PC-3 (cell line): ENCODE measurements at regions not wholly inside any gene's neighbourhood (a gene's known extent, or its start where the extent isn't known, plus 50 kb on each side); places are given as distances from the start of the nearest gene placed in this dataset.

ENCODE experiments used
- ATAC-seq: fragments of 200-7000 bp; cut with Tn5 transposase; 2 replicates; pipeline ENCODE4 v1.9.1; 2020; ENCODE audit warnings: mild to moderate bottlenecking, moderate library complexity
- BruUV-seq: library from RNA; stranded (reverse); fragments of 400-500 nt; replicated peaks from 2 replicates; lab custom pipeline; 2021; lab: Mats Ljungman, UMichigan
- CTCF ChIA-PET: fragments of 300-600 bp; sonication (Branson Sonifier 250); formaldehyde crosslinking; loops from one replicate; lab custom pipeline; 2022; ENCODE audit warnings: antibody characterized with exemption; lab: Charles Lee
- POLR2A ChIA-PET: fragments of 300-600 bp; sonication (Branson Sonifier 250); formaldehyde crosslinking; loops from one replicate; lab custom pipeline; 2022; ENCODE audit warnings: antibody characterized with exemption; ENCODE audit not compliant: unreplicated experiment; lab: Charles Lee
- DNase-seq: peaks from one replicate; pipeline ENCODE4 v3.0.0-alpha.2; 2015
- H2AFZ ChIP-seq: fragments of 300-600 bp; sonication (generic); 2 replicates; pipeline ENCODE4 v1.6.0; 2016; ENCODE audit warnings: antibody characterized with exemption, low read length
- H3F3A ChIP-seq: fragments of 300-600 bp; sonication (generic); one replicate; pipeline ENCODE4 v1.6.0; 2017; ENCODE audit warnings: antibody characterized with exemption, low read length, control low read depth, mild to moderate bottlenecking; ENCODE audit not compliant: unreplicated experiment
- H3K27ac ChIP-seq: fragments of 300-600 bp; sonication (generic); 2 replicates; pipeline ENCODE4 v1.5.1; 2016; ENCODE audit warnings: mild to moderate bottlenecking, low read length
- H3K27me3 ChIP-seq: fragments of 300-600 bp; sonication (generic); 2 replicates; pipeline ENCODE4 v1.6.1; 2016; ENCODE audit warnings: low read length, mixed read lengths
- H3K36me3 ChIP-seq: fragments of 300-600 bp; sonication (generic); 2 replicates; pipeline ENCODE4 v1.6.1; 2016; ENCODE audit warnings: low read depth, mixed run types, low read length, mixed read lengths
- H3K4me1 ChIP-seq: fragments of 300-600 bp; sonication (generic); 2 replicates; pipeline ENCODE4 v1.5.1; 2016; ENCODE audit warnings: low read length; ENCODE audit not compliant: insufficient read depth
- H3K4me2 ChIP-seq: fragments of 300-600 bp; sonication (generic); 2 replicates; pipeline ENCODE4 v1.6.0; 2016; ENCODE audit warnings: low read length
- H3K4me3 ChIP-seq: fragments of 300-600 bp; sonication (generic); 2 replicates; pipeline ENCODE4 v1.5.1; 2016; ENCODE audit warnings: mild to moderate bottlenecking, low read length, mixed read lengths
- H3K79me2 ChIP-seq: fragments of 300-600 bp; sonication (generic); 2 replicates; pipeline ENCODE4 v1.6.1; 2017; ENCODE audit warnings: low read length, mixed read lengths
- H3K9ac ChIP-seq: fragments of 300-600 bp; sonication (generic); 2 replicates; pipeline ENCODE4 v1.6.0; 2016; ENCODE audit warnings: mild to moderate bottlenecking, low read length
- H3K9me2 ChIP-seq: fragments of 300-600 bp; sonication (generic); replicated peaks from 2 replicates; pipeline ENCODE4 v1.6.1; 2016; ENCODE audit warnings: mixed run types, low read length, mixed read lengths
- H3K9me3 ChIP-seq: fragments of 300-600 bp; sonication (generic); 2 replicates; pipeline ENCODE4 v1.6.1; 2016; ENCODE audit warnings: low read length, mixed read lengths
- H4K20me1 ChIP-seq: fragments of 300-600 bp; sonication (generic); 2 replicates; pipeline ENCODE4 v1.6.1; 2016; ENCODE audit warnings: low read length, mixed read lengths
- CTCF ChIP-seq: fragments of 300-600 bp; sonication (generic); conservative IDR thresholded peaks from 2 replicates; pipeline ENCODE4 v1.5.1; 2017; ENCODE audit warnings: antibody characterized with exemption, low read depth, mild to moderate bottlenecking, low read length
- EZH2 ChIP-seq: fragments of 300-600 bp; sonication (generic); IDR thresholded peaks from one replicate; pipeline ENCODE4 v1.6.1; 2017; ENCODE audit warnings: antibody characterized with exemption, mild to moderate bottlenecking, low read length; ENCODE audit not compliant: unreplicated experiment
- EZH2phosphoT487 ChIP-seq: fragments of 300-600 bp; sonication (generic); IDR thresholded peaks from 2 replicates; pipeline ENCODE4 v1.6.1; 2018; ENCODE audit warnings: mild to moderate bottlenecking, antibody characterized with exemption, low read length, borderline replicate concordance
- intact Hi-C: fragments of 100-400 bp; cut with micrococcal nuclease; formaldehyde crosslinking; loops from 2 replicates; pipeline ENCODE4 v1.9.0; 2023

GRCh38 chr1:184225283-184226099 is 161.3 kb upstream of the C1orf21 start:
- ATAC-seq = no peak
- TF ChIP-seq EZH2 (no peak), EZH2phosphoT487 (no peak), CTCF (no peak)
- Histone ChIP-seq H3K4me1 (no peaks in the 10 kb centered on the region), H3F3A (no peaks in the 10 kb centered on the region), H2AFZ (no peak overlapping the region), H3K9me3 (no peaks in the 10 kb centered on the region), H3K9me2 (no peaks in the 10 kb centered on the region), H3K9ac (no peak overlapping the region), H3K27ac (no peak overlapping the region), H3K4me2 (no peak overlapping the region), H3K4me3 (no peak overlapping the region), H3K79me2 (no peaks in the 10 kb centered on the region), H3K36me3 (no peaks in the 10 kb centered on the region), H4K20me1 (no peaks in the 10 kb centered on the region), H3K27me3 (no peaks in the 10 kb centered on the region)
- POLR2A ChIA-PET = no interaction called here
- CTCF ChIA-PET = no interaction called here
- no TSS peak for BruUV-seq
- intact Hi-C loops = no loop called here
- DNase-seq = no peak

- H3K4me1 ChIP-seq = no peaks in the 10 kb centered on the region
- H2AFZ ChIP-seq = no peak overlapping the region
- H3K9me3 ChIP-seq = no peaks in the 10 kb centered on the region
- no peak overlapping the region for H3K9ac ChIP-seq
- H3K27me3 ChIP-seq = no peaks in the 10 kb centered on the region
- ChIA-PET POLR2A (no interaction called here), CTCF (no interaction called here)
- H3K9me2 ChIP-seq = no peaks in the 10 kb centered on the region
- no peak overlapping the region for H3K4me2 ChIP-seq
- DNase-seq = no peak
- no peaks in the 10 kb centered on the region for H3F3A ChIP-seq
- TF ChIP-seq EZH2phosphoT487 = no peak
- TF ChIP-seq EZH2 = no peak
- no peak for TF ChIP-seq CTCF
- no peak overlapping the region for H3K27ac ChIP-seq
- H4K20me1 ChIP-seq = no peaks in the 10 kb centered on the region
- no peak for ATAC-seq
- H3K79me2 ChIP-seq = no peaks in the 10 kb centered on the region
- no peak overlapping the region for H3K4me3 ChIP-seq
- no peaks in the 10 kb centered on the region for H3K36me3 ChIP-seq
- intact Hi-C loops = no loop called here
- BruUV-seq = no TSS peak
Measured at GRCh38 chr1:184226100-184226487, 160.7 kb upstream of the C1orf21 start.

- H3K27me3 ChIP-seq = no peaks in the 10 kb centered on the region
- H3K9me2 ChIP-seq = no peaks in the 10 kb centered on the region
- no peak overlapping the region for H2AFZ ChIP-seq
- intact Hi-C loops = no loop called here
- POLR2A ChIA-PET = no interaction called here
- ATAC-seq (no peak), DNase-seq (no peak)
- H4K20me1 ChIP-seq = no peaks in the 10 kb centered on the region
- no peaks in the 10 kb centered on the region for H3K4me1 ChIP-seq
- no peaks in the 10 kb centered on the region for H3F3A ChIP-seq
- no peak overlapping the region for H3K27ac ChIP-seq
- no peak overlapping the region for H3K4me3 ChIP-seq
- H3K4me2 ChIP-seq = no peak overlapping the region
- CTCF ChIA-PET = no interaction called here
- no peaks in the 10 kb centered on the region for H3K9me3 ChIP-seq
- no TSS peak for BruUV-seq
- no peak overlapping the region for H3K9ac ChIP-seq
- H3K36me3 ChIP-seq = no peaks in the 10 kb centered on the region
- no peaks in the 10 kb centered on the region for H3K79me2 ChIP-seq
- TF ChIP-seq EZH2phosphoT487 (no peak), CTCF (no peak), EZH2 (no peak)
Measured at GRCh38 chr1:184228558-184228957, 158.3 kb upstream of the C1orf21 start.
